Adrenal gland (tissue), 9 donors: ENCODE measurements at regions not wholly inside any gene's neighbourhood (a gene's known extent, or its start where the extent isn't known, plus 50 kb on each side); places are given as distances from the start of the nearest gene placed in this dataset.

Experiments used
- DNase-seq, 7 donors: peaks; one replicate each; pipeline ENCODE4 v3.0.0-alpha.2; 2019 to 2020
- H3K27ac ChIP-seq, 5 donors: fragments of 200-600 bp; sonication (generic) in 4 of 5; 1 replicate in 3 of 5; 2 replicates in 2 of 5; pipeline versions ENCODE4 v1.5.1 to v1.8.0; 2016 to 2020; ENCODE audit warnings: mild to moderate bottlenecking in 1 of 5
- H3K27me3 ChIP-seq: fragments of 200-600 bp; 2 replicates; pipeline ENCODE4 v1.8.0; 2021
- H3K36me3 ChIP-seq, 2 donors: fragments of 200-600 bp; replicated peaks in 1 of 2; 1 replicate in 1 of 2; 2 replicates in 1 of 2; pipeline versions ENCODE4 v1.5.1 to v1.8.0; 2018 to 2022
- H3K4me1 ChIP-seq, 2 donors: fragments of 200-600 bp; replicated peaks in 1 of 2; 1 replicate in 1 of 2; 2 replicates in 1 of 2; pipeline versions ENCODE4 v1.5.1 to v1.8.0; 2018 to 2021
- H3K4me3 ChIP-seq, 4 donors: fragments of 200-600 bp; sonication (generic) in 3 of 4; one replicate each; pipeline ENCODE4 v1.5.1; 2016 to 2018
- H3K9me3 ChIP-seq, 3 donors: fragments of 200-600 bp; sonication (generic) in 1 of 3; replicated peaks in 1 of 3; 1 replicate in 2 of 3; 2 replicates in 1 of 3; pipeline versions ENCODE4 v1.5.1 to v1.8.0; 2016 to 2021
- POLR2A ChIP-seq, 2 donors: fragments of 450-650 bp; IDR thresholded peaks; one replicate each; pipeline ENCODE4 v1.6.1; 2017; ENCODE audit warnings: antibody characterized with exemption in 2 of 2, mild to moderate bottlenecking in 2 of 2, moderate library complexity in 1 of 2
- WGBS, 4 donors: extraction: QIAGEN DNeasy Blood & Tissue Kit in 2 of 4; methylation state at CpG; one replicate each; pipeline versions ENCODE4 v1.1.5 to v1.1.7; 2013 to 2017; 5-methylcytosine and 5-hydroxymethylcytosine counted together
- intact Hi-C, 2 donors: fragments of 100-400 bp; cut with DNase I; formaldehyde crosslinking; loops; one replicate each; pipeline versions ENCODE4 v1.14.1 to v1.15.0; 2022 to 2023
- TF ChIP-seq, protein P1 (sequence below), 6 experiments: fragments of 450-650 bp in 4 of 6; fragments of 200-600 bp in 2 of 6; sonication (generic) in 1 of 6; IDR thresholded peaks; 1 replicate in 5 of 6; 2 replicates in 1 of 6; pipeline versions ENCODE4 v1.5.1 to v1.8.0; 2016 to 2021; ENCODE audit warnings: antibody characterized with exemption in 6 of 6, mild to moderate bottlenecking in 2 of 6, moderate library complexity in 1 of 6
- donor health status: healthy with polysubstance abuse.
- donor health status: Bipolar disorder and iron deficiency.
- donor health status: DM: yes; HTN: yes; CAD: no.
- donor health status: DM: no; HTN: no; CAD: no.
- donor health status: DM: no; HTN: no; CAD: no.

DNA sequence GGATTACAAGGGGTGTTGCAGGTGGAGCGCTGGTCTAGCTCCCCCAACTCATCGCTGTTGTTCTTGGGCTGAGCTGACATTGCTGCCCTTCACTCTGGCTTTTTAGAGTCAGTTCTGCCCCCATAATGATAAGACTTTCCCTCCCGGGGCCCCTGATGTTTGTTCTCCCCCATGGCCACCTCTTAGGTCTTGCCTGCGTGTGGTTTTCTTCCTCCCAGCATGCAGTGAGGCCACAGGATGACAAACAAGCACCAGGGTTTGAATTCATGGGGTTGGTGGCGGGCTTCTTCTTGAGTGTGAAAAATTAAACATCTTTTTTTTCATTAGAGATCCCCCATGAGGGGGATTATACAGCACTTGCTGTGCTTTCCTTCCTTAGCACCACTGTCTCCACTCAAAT is 74.1 kb downstream of the CTAGE1 start:
- Histone ChIP-seq H3K4me1 (peaks cover 31 to 65% of the 10 kb centered on the region in 2 donors), H3K4me3 (no peak overlapping the region), H3K36me3 (no peaks in the 10 kb centered on the region), H3K27me3 (no peaks in the 10 kb centered on the region), H3K27ac (peak overlapping the region in 3 of 5 donors; percentile 69 to 95 (median 93)), H3K9me3 (no peaks in the 10 kb centered on the region)
- DNase-seq = no peak
- WGBS, 4 donors = 81 to 91% (median 88%) methylated on average over 5 of the region's 5 CpGs
- TF ChIP-seq, protein P1, sequence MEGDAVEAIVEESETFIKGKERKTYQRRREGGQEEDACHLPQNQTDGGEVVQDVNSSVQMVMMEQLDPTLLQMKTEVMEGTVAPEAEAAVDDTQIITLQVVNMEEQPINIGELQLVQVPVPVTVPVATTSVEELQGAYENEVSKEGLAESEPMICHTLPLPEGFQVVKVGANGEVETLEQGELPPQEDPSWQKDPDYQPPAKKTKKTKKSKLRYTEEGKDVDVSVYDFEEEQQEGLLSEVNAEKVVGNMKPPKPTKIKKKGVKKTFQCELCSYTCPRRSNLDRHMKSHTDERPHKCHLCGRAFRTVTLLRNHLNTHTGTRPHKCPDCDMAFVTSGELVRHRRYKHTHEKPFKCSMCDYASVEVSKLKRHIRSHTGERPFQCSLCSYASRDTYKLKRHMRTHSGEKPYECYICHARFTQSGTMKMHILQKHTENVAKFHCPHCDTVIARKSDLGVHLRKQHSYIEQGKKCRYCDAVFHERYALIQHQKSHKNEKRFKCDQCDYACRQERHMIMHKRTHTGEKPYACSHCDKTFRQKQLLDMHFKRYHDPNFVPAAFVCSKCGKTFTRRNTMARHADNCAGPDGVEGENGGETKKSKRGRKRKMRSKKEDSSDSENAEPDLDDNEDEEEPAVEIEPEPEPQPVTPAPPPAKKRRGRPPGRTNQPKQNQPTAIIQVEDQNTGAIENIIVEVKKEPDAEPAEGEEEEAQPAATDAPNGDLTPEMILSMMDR (IDR thresholded peaks at IDR 0.05) = no peak
- TF ChIP-seq POLR2A (IDR thresholded peaks at IDR 0.05) = no peak
- intact Hi-C loops = loop anchor here in 1 of 2 donors (10.0 kb wide), 1 partner anchor 169 kb away; no protein-coding TSS in a partner anchor

DNA sequence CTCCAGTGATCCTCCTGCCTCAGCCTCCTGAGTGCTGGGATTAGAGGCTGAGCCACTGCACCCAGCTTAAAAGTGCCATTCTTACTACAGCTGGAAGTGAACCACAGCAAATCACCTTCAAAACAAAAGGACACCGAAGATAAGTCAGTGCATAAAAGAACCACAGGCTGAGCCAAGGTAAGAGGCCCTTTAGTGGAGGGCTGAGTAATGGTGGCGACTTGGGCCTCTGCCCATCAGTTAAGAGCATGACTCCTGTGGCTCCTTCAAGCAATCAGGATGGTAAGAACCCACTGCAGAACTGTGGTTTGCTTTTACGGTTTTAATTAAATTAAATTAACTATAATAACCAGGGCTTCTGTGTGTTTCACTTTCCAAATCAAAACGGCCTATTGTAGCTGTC is 75.1 kb downstream of the CTAGE1 start:
- peak; percentile 80 to 96 (median 89) for DNase-seq
- Histone ChIP-seq H3K4me3 (no peak overlapping the region), H3K36me3 (no peaks in the 10 kb centered on the region), H3K4me1 (peaks cover 31 to 71% of the 10 kb centered on the region in 2 donors), H3K27me3 (no peaks in the 10 kb centered on the region), H3K27ac (peak overlapping the region; percentile 58 to 95 (median 69)), H3K9me3 (no peaks in the 10 kb centered on the region)
- intact Hi-C loops = loop anchor here in 1 of 2 donors (10.0 kb wide), 1 partner anchor 168 kb away; no protein-coding TSS in a partner anchor
- WGBS, 4 donors = 13 to 22% (median 18%) methylated on average over 4 of the region's 4 CpGs
- TF ChIP-seq POLR2A (IDR thresholded peaks at IDR 0.05) = peak in 1 of 2 donors; percentile 27
- TF ChIP-seq, protein P1 (IDR thresholded peaks at IDR 0.05) = no peak

DNA sequence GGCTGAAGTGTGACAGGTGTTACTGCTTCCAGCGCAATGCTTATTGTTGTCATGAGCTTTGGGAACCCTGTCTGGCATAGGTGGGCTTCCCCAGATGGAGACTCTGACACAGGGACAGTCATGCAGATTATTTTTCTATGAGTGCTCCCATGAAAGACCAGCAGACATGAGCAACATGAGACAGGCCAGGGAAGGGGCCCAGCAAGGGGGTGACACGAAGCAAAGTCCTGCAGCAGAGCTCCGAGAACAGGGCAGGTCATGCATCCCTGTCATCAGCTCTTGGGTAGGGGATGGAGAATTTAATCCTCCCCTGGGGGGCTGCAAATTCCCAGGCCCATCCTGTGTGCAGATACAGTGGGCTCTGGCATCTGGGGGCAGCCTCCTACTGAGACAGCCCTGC is 77.4 kb downstream of the CTAGE1 start:
- Histone ChIP-seq H3K36me3 (no peaks in the 10 kb centered on the region), H3K27ac (peak overlapping the region in 1 of 5 donors; percentile 16), H3K27me3 (no peaks in the 10 kb centered on the region), H3K4me1 (peaks cover 10 to 63% of the 10 kb centered on the region in 2 donors), H3K9me3 (no peaks in the 10 kb centered on the region), H3K4me3 (no peak overlapping the region)
- WGBS, 4 donors = 86 to 96% (median 92%) methylated on average over 2 to 3 of the region's 3 CpGs
- TF ChIP-seq, protein P1 (IDR thresholded peaks at IDR 0.05) = no peak
- no peak for TF ChIP-seq POLR2A (IDR thresholded peaks at IDR 0.05)
- intact Hi-C loops = loop anchor here in 1 of 2 donors (10.0 kb wide), 1 partner anchor 166 kb away; no protein-coding TSS in a partner anchor
- DNase-seq = no peak

DNA sequence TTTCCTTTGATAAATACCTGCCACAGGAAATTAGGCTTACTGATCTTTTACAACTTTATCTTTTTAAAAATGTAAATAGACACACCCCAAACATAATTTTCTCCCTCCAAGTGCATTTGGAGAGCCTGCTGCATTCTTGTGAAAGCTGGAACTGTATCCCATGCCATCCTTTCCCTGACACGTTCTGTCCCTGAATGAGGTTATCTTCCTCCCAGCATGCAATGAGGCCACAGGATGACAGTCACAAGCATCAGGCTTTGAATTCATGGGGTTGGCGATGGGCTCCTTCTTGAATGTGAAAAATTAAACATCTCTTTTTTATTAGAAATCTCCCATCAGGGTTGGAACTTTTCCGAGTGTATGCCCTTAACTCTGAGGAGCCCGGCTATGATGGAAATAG is 77.8 kb downstream of the CTAGE1 start:
- Histone ChIP-seq H3K36me3 (no peaks in the 10 kb centered on the region), H3K4me3 (no peak overlapping the region), H3K27me3 (no peaks in the 10 kb centered on the region), H3K4me1 (peaks cover 6 to 59% of the 10 kb centered on the region in 2 donors), H3K9me3 (no peaks in the 10 kb centered on the region), H3K27ac (no peak overlapping the region)
- no peak for DNase-seq
- no peak for TF ChIP-seq POLR2A (IDR thresholded peaks at IDR 0.05)
- intact Hi-C loops = loop anchor here in 1 of 2 donors (10.0 kb wide), 1 partner anchor 165 kb away; no protein-coding TSS in a partner anchor
- WGBS, 4 donors = 72 to 83% (median 76%) methylated on average over 3 to 4 of the region's 4 CpGs

DNA sequence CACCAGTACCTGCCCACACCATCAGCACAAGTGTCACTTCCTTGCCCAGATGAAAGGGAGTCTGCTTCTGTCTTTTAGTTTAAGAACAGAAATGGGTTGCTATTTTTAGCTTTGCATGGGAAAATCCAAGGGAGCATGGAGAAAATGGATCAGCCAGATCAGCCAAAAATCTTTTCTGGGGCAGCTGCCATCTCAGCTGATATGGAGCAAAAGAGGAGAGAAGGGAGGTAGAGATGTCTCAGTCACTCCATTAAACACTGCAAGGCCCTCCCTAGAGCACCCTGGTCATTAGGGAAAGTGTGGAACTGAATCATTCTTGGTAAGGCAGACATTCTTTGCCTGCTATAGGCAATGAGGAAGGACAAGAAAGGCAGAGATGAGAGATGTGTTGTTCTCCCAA is 79.9 kb downstream of the CTAGE1 start:
- Histone ChIP-seq H3K9me3 (no peaks in the 10 kb centered on the region), H3K27ac (peak overlapping the region; percentile 17 to 55 (median 51)), H3K4me3 (no peak overlapping the region), H3K27me3 (no peaks in the 10 kb centered on the region), H3K36me3 (no peaks in the 10 kb centered on the region), H3K4me1 (peaks cover 0 to 40% of the 10 kb centered on the region in 2 donors)
- intact Hi-C loops = no loop called here
- no peak for DNase-seq
- TF ChIP-seq, protein P1 (IDR thresholded peaks at IDR 0.05) = no peak
- no peak for TF ChIP-seq POLR2A (IDR thresholded peaks at IDR 0.05)
